ENCODE measurements at regions not wholly inside any gene's neighbourhood (a gene's known extent, or its start where the extent isn't known, plus 50 kb on each side); places are given as distances from the start of the nearest gene placed in this dataset.

- TF ChIP-seq GATA3 (IDR thresholded peaks at IDR 0.05; ENCODE audit: low read depth, low read length) (no peak), GATA2 (IDR thresholded peaks at IDR 0.05; ENCODE audit: low read depth, low read length) (no peak)
Measured at GRCh38 chr13:42684226-42684625, 97.2 kb upstream of the FAM216B start.

Measured in SH-SY5Y (cell line).